Activated naive CD8-positive, alpha-beta T cell treated with anti-CD3 and anti-CD28 coated beads, Interleukin-2, amount 10 ng/mL, durations not matched to agents 7 days and 5 days (primary cell): ENCODE measurements at regions not wholly inside any gene's neighbourhood (a gene's known extent, or its start where the extent isn't known, plus 50 kb on each side); places are given as distances from the start of the nearest gene placed in this dataset.
"Not testable (repeated sequence)": the region's sequence is repeated elsewhere in the genome, so short reads cannot be mapped to it uniquely, and the experiment has no call there.

Experiments
- ATAC-seq: fragments of 150-1000 bp; cut with Tn5 transposase; one replicate; pipeline ENCODE4 v1.10.0; 2021; ENCODE audit warnings: low read depth, moderate library complexity
- POLR2A ChIA-PET: fragments of 350-600 bp; sonication (Branson Sonifier 250); formaldehyde crosslinking; loops from one replicate; lab custom pipeline; 2021; ENCODE audit warnings: antibody characterized with exemption; lab: Charles Lee
- DNase-seq: peaks from one replicate; pipeline ENCODE4 v3.0.0; 2021
- H3K27ac Mint-ChIP-seq: one replicate; pipeline ENCODE4 v1.8.0; 2022; ENCODE audit warnings: mild to moderate bottlenecking, mixed read lengths
- H3K27me3 Mint-ChIP-seq: one replicate; pipeline ENCODE4 v1.8.0; 2022; ENCODE audit warnings: mild to moderate bottlenecking, moderate library complexity, mixed read lengths
- H3K36me3 Mint-ChIP-seq: one replicate; pipeline ENCODE4 v1.8.0; 2021; ENCODE audit warnings: mild to moderate bottlenecking, mixed read lengths
- H3K4me1 Mint-ChIP-seq: one replicate; pipeline ENCODE4 v1.8.0; 2021; ENCODE audit warnings: mixed read lengths
- H3K4me3 Mint-ChIP-seq: one replicate; pipeline ENCODE4 v1.8.0; 2022; ENCODE audit warnings: mild to moderate bottlenecking, moderate library complexity, mixed read lengths
- H3K9me3 Mint-ChIP-seq: one replicate; pipeline ENCODE4 v1.8.0; 2021; ENCODE audit warnings: mixed read lengths

- DNase-seq (no peak), ATAC-seq (no peak)
- Mint-ChIP-seq H3K27ac (no peak overlapping the region), H3K27me3 (peaks cover 5% of the 10 kb centered on the region), H3K36me3 (no peaks in the 10 kb centered on the region), H3K4me3 (no peak overlapping the region), H3K4me1 (peaks cover 3% of the 10 kb centered on the region), H3K9me3 (peaks cover 3% of the 10 kb centered on the region)
- POLR2A ChIA-PET: no interaction called here
These were observed 50.3 kb downstream of the RBFOX3 start for GRCh38 chr17:79560527-79560926.

GRCh38 chr17:79559111-79559887 is 51.6 kb downstream of the RBFOX3 start:
- Mint-ChIP-seq H3K4me1 (peaks cover 3% of the 10 kb centered on the region), H3K27ac (no peak overlapping the region)
- POLR2A ChIA-PET: no interaction called here

DNA sequence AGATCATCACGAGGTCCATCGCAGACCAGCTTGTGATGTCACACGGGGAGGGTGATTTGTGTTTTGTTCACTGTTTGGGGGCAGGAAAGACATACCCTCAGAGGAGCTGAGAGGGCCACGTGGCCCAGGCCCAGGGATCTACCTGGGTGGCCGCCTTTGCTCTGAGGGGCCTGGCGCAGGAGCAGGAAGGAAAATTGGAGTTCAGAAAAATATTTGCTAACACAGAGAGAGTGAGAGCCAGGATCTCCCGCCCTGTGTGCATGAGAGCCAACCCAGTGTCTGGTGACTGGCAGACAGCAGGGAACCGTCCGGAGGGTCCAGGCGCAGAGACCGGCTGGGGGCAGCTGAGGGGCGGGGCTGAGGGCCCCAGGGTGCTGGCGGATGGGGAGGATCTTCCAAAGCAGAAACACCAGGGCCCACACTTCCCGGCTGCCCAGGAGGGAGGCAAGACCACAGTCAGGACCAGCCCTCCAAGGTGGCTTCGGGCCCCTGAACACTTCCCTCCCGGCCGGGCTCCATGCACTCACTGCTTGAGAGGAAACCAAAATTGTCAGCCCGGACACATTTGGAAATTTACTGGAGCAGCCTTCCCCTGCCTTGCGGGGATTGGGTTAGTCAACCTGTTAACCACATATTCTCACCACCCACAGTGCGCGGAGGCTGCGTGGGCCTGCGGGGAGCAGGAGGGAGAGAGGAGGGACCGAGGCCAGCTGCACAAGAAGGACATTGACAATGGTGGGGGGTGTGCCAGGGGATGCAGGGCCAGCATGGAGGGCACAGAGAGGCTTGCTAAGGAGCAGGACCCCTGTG is 52.6 kb downstream of the RBFOX3 start:
- Mint-ChIP-seq H3K36me3 (no peaks in the 10 kb centered on the region), H3K4me1 (peaks cover 3% of the 10 kb centered on the region), H3K27ac (no peak overlapping the region), H3K27me3 (peaks cover 5% of the 10 kb centered on the region), H3K9me3 (peaks cover 5% of the 10 kb centered on the region), H3K4me3 (no peak overlapping the region)
- ATAC-seq (no peak), DNase-seq (no peak)
- POLR2A ChIA-PET: no interaction called here

More at GRCh38 chr17:79559111-79559887, 51.6 kb downstream of the RBFOX3 start:
- Mint-ChIP-seq H3K9me3 (peaks cover 5% of the 10 kb centered on the region), H3K36me3 (no peaks in the 10 kb centered on the region), H3K27me3 (peaks cover 5% of the 10 kb centered on the region), H3K4me3 (no peak overlapping the region)
- ATAC-seq (no peak), DNase-seq (no peak)

GRCh38 chr17:79557276-79558090 is 53.4 kb downstream of the RBFOX3 start:
- ATAC-seq: no peak
- H3K36me3 Mint-ChIP-seq: no peaks in the 10 kb centered on the region
- H3K4me3 Mint-ChIP-seq: no peak overlapping the region
- POLR2A ChIA-PET: no interaction called here
- peaks cover 5% of the 10 kb centered on the region for H3K9me3 Mint-ChIP-seq
- H3K4me1 Mint-ChIP-seq: peaks cover 3% of the 10 kb centered on the region
- DNase-seq: no peak
- no peak overlapping the region for H3K27ac Mint-ChIP-seq
- H3K27me3 Mint-ChIP-seq: peaks cover 5% of the 10 kb centered on the region

DNA sequence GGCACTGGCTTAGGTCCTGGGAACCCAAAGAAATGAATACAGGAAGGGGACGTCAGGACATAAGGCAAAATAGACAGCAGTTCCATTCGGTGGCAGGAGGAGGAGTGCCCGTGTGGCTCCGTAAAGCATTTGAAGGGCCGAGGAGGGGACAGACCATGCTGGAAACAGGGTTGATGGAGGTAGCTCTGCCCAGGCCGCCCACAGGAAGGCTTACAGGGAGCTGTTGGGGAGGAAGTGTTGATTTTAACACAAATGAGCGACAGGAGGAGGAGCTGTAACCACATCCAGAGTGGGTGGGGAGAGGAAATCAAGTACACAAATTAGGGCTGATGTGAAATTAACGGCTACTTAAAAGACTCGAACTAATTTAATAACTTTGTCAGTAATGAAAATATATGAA is 54.6 kb downstream of the RBFOX3 start:
- Mint-ChIP-seq H3K4me3 (no peak overlapping the region), H3K36me3 (no peaks in the 10 kb centered on the region), H3K27ac (peak overlapping the region; percentile 31), H3K4me1 (peaks cover 3% of the 10 kb centered on the region), H3K9me3 (peaks cover 5% of the 10 kb centered on the region), H3K27me3 (peaks cover 5% of the 10 kb centered on the region)
- ATAC-seq (no peak), DNase-seq (no peak)
- POLR2A ChIA-PET: no interaction called here

DNA sequence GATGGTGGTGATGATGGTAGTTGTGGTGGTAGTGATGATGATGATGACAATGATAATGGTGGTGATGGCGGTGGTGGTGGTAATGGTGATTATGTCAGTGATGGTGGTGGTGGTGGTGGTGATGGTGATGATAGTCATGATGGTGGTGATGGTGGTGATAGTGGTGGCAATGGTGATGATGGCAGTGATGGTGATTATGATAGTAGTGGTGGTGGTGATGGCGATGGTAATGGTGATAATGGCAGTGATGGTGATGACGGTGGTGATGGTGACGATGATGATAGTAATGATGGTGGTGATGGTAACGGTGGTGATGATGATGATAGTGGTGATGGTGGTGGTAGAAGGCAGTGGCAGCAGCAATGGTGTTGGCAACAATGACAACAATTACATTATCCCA is 55.3 kb downstream of the RBFOX3 start:
- POLR2A ChIA-PET: no interaction called here
- H3K9me3 Mint-ChIP-seq: peaks cover 5% of the 10 kb centered on the region

GRCh38 chr17:79554346-79554745 is 56.5 kb downstream of the RBFOX3 start:
- DNase-seq, H3K36me3 Mint-ChIP-seq, H3K27ac Mint-ChIP-seq, H3K4me1 Mint-ChIP-seq, POLR2A ChIA-PET, H3K9me3 Mint-ChIP-seq, H3K4me3 Mint-ChIP-seq, H3K27me3 Mint-ChIP-seq, ATAC-seq: not testable (repeated sequence)

More for the DNA sequence above, 55.3 kb downstream of the RBFOX3 start:
- no peak for DNase-seq
- Mint-ChIP-seq H3K4me3 (no peak overlapping the region), H3K36me3 (no peaks in the 10 kb centered on the region), H3K27me3 (peaks cover 5% of the 10 kb centered on the region), H3K27ac (no peak overlapping the region), H3K4me1 (peaks cover 3% of the 10 kb centered on the region)
- no peak for ATAC-seq

DNA sequence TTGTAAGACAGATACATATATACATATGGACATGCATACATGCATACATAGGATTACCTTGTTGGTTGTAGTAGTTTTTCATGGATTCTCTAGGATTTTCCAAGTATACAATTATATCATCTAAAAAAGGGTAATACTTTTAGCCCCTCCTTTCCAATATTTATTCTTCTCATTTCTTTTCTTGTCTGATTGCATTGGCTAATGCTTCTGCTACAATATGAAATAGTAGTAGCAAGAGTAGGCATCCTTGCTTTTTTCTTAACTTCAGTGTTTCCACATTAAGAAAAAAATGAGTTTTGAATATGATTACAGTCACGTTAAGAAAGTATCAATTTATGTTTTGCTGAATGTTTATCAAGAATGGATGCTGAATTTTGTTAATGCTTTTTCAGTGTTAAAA is 58.0 kb downstream of the RBFOX3 start:
- peaks cover 3% of the 10 kb centered on the region for H3K4me1 Mint-ChIP-seq
- DNase-seq (no peak), ATAC-seq (no peak)
- H3K27ac Mint-ChIP-seq: no peak overlapping the region
- peaks cover 3% of the 10 kb centered on the region for H3K27me3 Mint-ChIP-seq
- H3K9me3 Mint-ChIP-seq: peaks cover 5% of the 10 kb centered on the region
- no peaks in the 10 kb centered on the region for H3K36me3 Mint-ChIP-seq
- POLR2A ChIA-PET: no interaction called here
- no peak overlapping the region for H3K4me3 Mint-ChIP-seq

DNA sequence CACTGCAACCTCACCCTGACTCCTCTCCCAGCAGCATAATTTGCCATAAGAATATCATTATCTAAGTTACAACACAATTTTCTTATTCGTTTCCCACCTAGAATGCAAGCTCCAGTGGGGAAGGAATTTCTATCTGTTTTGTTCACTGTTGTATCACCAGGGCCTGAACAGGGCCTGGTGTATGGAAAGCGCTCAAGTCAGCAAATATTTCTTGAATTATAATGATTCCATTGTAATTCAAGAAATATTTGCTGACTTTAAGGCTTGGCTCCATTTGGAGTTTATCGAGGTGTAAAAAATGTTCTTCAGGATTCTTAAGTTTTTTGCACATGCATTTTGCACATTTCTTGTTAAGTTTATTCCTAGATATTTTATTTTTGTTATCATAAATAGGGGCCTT is 58.4 kb downstream of the RBFOX3 start:
- ATAC-seq (no peak), DNase-seq (no peak)
- Mint-ChIP-seq H3K36me3 (no peaks in the 10 kb centered on the region), H3K27ac (no peak overlapping the region), H3K4me3 (no peak overlapping the region), H3K9me3 (peaks cover 5% of the 10 kb centered on the region), H3K4me1 (peaks cover 3% of the 10 kb centered on the region), H3K27me3 (no peaks in the 10 kb centered on the region)
- POLR2A ChIA-PET: no interaction called here

DNA sequence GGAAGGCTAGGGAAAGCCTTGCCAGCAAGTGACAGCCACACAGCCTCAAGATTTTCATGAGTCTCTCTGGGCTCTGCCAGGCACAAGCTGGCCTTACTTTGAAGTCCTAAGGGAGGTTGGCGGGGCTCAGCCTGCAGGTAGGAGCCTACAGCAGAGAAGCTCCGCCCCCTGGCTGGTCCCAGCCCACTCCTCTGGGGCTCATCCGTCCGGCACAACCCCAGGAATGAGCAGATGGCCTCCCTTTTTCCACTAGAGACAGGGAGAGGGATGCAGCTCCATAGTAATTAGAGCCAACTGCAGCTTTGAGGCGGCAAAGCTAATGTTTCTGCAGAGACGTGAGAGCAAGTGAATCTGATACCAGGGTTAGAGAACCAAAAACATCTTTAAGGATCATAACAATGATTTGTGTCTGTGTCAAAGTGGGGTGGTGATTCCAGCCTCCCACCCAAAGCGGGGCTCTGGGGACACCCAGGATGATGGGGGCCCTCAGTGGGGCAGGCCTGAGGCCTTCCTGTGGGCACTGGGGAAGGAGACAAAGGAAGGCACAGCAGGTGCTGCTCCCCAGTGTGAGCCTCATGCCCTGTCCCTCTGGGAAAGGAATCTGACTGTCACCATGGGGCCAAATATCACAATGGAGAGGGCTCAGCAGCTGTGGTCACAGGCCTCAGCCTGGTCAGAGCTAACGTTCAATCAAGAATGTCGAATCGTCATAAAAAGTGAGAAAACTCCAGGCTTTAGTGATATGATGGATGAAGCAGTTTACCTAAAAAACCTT is 61.5 kb downstream of the RBFOX3 start:
- DNase-seq (no peak), ATAC-seq (no peak)
- Mint-ChIP-seq H3K9me3 (no peaks in the 10 kb centered on the region), H3K4me1 (no peaks in the 10 kb centered on the region), H3K27me3 (peaks cover 2% of the 10 kb centered on the region), H3K4me3 (no peak overlapping the region), H3K36me3 (no peaks in the 10 kb centered on the region), H3K27ac (no peak overlapping the region)
- POLR2A ChIA-PET: no interaction called here

DNA sequence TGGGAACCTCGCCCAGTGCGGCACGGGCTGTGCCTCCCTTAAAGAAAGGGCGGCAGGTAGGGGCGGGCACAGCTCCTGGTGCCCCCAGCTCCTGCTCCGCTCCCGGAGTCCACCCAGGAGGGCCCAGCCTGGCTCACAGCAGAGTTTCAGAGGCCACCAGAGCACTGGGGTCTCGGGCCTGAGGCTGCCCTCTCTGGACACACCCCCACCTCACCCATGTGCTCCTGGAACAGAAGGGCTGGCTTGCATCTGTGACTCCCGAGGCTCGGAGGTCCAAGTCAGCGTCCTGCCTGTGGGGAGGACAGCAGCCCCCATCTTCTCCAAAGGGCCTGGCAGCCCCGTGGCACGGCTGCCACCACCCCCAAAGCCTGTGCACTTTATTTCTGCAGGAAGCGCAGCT is 62.7 kb downstream of the RBFOX3 start:
- H3K9me3 Mint-ChIP-seq: no peaks in the 10 kb centered on the region
- peaks cover 2% of the 10 kb centered on the region for H3K27me3 Mint-ChIP-seq
- no peak for ATAC-seq
- no peak overlapping the region for H3K27ac Mint-ChIP-seq
- no peaks in the 10 kb centered on the region for H3K36me3 Mint-ChIP-seq
- H3K4me3 Mint-ChIP-seq: no peak overlapping the region
- H3K4me1 Mint-ChIP-seq: no peaks in the 10 kb centered on the region
- POLR2A ChIA-PET: no interaction called here
- no peak for DNase-seq

GRCh38 chr17:79547586-79547985 is 63.3 kb downstream of the RBFOX3 start:
- ATAC-seq (no peak), DNase-seq (no peak)
- Mint-ChIP-seq H3K4me1 (no peaks in the 10 kb centered on the region), H3K36me3 (no peaks in the 10 kb centered on the region), H3K27me3 (peaks cover 2% of the 10 kb centered on the region), H3K4me3 (no peak overlapping the region), H3K9me3 (no peaks in the 10 kb centered on the region), H3K27ac (no peak overlapping the region)
- POLR2A ChIA-PET: no interaction called here

DNA sequence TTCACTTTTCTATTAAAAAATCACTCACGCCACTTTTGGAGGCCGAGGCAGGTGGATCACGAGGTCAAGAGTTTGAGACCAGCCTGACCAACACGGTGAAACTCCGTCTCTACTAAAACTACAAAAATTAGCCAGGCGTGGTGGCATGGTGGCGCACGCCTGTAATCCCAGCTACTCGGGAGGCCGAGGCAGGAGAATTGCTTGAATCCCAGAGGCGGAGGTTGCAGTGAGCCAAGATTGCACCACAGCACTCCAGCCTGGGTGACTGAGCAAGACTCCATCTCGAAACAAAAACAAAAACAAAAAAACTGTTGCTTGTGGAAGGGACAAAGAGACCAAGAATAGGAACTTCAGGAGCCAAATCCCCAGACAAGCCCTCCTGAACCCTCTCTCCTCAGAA is 63.7 kb downstream of the RBFOX3 start:
- DNase-seq, H3K27me3 Mint-ChIP-seq, H3K9me3 Mint-ChIP-seq, ATAC-seq, H3K4me3 Mint-ChIP-seq, H3K36me3 Mint-ChIP-seq, H3K27ac Mint-ChIP-seq, H3K4me1 Mint-ChIP-seq, POLR2A ChIA-PET: not testable (repeated sequence)
